AG08395 (cell line): ENCODE measurements at regions not wholly inside any gene's neighbourhood (a gene's known extent, or its start where the extent isn't known, plus 50 kb on each side); places are given as distances from the start of the nearest gene placed in this dataset.

Experiments
- DNase-seq: peaks from one replicate; pipeline ENCODE4 v3.0.0; 2012; ENCODE audit warnings: mixed read lengths, low spot score

DNA sequence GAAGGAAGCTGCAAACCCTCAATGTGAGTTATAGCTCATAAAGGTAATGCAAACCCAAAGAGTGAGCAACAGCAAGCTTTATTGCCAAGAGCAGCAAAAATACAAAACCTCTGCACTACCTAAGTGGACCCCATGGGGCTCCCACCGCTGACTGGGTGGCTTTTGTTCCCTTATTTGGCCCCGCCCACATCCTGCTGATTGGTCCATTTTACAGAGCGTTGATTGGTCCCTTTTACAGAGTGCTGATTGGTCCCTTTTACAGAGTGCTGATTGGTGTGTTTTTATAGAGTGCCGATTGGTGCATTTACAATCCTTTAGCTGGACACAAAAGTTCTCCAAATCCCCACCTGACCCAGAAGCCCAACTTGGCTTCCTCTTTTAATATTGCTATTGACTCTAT is 154.5 kb upstream of the NSMCE3 start:
- no peak for DNase-seq

DNA sequence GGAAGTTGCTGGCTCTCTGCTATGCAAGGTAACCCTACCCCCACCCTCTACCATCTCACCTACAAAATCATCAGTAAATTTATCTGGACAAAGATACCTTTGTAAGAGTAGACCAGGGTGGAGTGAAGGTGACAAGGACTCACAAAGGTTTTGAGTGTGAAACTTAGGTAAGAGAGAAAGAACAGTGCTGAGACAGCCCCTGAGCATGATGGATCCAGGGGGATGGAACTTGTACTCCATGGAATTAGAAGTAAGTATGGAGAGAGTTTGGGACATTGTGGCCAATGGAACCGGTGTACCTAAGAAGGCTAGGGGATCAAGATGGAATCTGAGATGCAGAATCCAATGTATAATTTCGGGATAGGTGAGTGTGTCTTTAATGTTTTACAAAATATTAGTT is 153.0 kb upstream of the NSMCE3 start:
- DNase-seq: no peak

DNA sequence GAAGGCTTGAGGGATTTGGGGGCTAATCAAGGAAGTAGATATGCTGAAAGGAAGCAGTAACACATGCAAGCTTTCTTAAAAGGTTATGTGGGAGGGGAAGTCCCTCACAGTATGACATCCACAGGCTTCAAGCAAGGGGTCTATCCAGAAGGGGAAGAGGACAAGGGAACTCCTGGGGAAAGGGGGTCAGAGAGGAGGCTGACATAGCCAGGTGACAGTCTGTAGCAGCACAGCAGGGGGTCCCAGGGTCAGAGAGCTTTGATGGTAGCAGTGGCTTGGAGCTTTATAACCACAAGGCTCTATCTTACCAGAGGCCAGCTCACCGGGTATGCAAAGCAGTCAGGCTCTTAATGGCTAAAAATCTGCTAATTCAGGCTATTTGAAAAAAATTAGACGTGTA is 150.6 kb upstream of the NSMCE3 start:
- no peak for DNase-seq

DNA sequence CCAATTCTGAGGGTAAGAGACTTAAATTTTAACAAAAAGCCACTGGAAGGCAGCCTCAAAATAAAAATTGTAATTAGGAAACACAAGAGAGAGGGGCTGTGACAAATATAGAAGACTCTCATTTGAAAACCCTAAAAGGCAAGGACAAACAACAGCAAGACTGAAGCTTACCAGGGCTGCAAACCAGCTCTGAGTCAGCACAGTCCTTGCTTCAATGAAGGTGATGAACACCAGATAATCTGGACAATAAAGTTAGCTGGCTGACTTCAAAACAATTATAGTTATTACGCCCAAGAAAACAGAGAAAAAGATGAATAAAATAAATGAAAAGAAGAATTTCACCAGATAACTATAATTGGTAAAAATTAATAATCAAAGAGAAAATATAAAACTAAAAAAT is 149.3 kb upstream of the NSMCE3 start:
- no peak for DNase-seq

GRCh38 chr15:29418178-29418577 is 148.6 kb upstream of the NSMCE3 start:
- no peak for DNase-seq

- DNase-seq: no peak
Observed at GRCh38 chr15:29411299-29411698, 141.7 kb upstream of the NSMCE3 start.

- DNase-seq: no peak
Observed at GRCh38 chr15:29410338-29410737, 140.7 kb upstream of the NSMCE3 start.

DNA sequence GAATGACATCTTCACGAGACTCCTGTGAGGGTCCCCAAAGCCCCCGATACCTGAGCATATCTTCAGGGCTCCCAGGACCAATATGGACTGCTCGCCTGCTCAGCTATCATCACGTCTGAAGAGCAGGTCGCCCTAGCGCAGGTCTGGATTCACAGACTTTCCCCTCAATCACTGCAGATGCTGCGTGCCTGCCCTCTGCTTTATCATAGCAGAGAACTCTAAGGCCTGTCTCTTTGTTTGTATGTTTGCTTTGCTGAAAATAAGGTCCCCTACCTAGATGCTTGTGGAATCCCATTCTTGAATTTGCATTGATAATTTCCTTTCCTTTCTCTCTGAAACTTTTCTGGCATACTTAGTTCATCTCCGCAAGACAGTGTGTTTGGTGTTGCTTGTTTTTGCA is 140.3 kb upstream of the NSMCE3 start:
- no peak for DNase-seq

DNA sequence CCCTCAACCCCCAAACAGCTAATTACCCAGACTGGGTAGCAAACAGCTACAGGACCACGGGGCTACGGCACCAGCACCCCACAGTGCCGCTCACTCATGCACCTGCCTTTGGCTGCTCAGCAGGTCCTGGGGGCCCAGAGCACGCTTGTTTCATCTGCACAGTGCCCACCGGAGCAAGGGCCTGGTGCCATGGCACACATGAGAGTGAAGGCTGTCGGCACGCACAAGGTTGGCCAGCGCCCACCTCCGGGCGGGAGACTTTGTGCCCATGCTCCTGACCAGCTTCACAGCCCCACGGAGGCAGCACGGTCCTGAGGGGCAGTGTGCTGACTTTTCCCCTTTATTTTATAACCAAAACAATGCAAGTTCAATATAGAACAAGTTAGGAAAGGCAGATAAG is 135.9 kb upstream of the NSMCE3 start:
- no peak for DNase-seq

- DNase-seq: no peak
Observed at GRCh38 chr15:29403772-29404171, 134.2 kb upstream of the NSMCE3 start.

- no peak for DNase-seq
Observed at GRCh38 chr15:29401644-29402043, 132.0 kb upstream of the NSMCE3 start.

GRCh38 chr15:29400701-29401100 is 131.1 kb upstream of the NSMCE3 start:
- no peak for DNase-seq

- DNase-seq: no peak
Observed at GRCh38 chr15:29398907-29399306, 129.3 kb upstream of the NSMCE3 start.

- DNase-seq: no peak
Observed at GRCh38 chr15:29396176-29396811, 126.7 kb upstream of the NSMCE3 start.

GRCh38 chr15:29393443-29393842 is 123.8 kb upstream of the NSMCE3 start:
- no peak for DNase-seq

GRCh38 chr15:29392358-29392757 is 122.7 kb upstream of the NSMCE3 start:
- no peak for DNase-seq

- DNase-seq: no peak
Observed at GRCh38 chr15:29390051-29390450, 120.4 kb upstream of the NSMCE3 start.

GRCh38 chr15:29386523-29386922 is 116.9 kb upstream of the NSMCE3 start:
- no peak for DNase-seq

DNA sequence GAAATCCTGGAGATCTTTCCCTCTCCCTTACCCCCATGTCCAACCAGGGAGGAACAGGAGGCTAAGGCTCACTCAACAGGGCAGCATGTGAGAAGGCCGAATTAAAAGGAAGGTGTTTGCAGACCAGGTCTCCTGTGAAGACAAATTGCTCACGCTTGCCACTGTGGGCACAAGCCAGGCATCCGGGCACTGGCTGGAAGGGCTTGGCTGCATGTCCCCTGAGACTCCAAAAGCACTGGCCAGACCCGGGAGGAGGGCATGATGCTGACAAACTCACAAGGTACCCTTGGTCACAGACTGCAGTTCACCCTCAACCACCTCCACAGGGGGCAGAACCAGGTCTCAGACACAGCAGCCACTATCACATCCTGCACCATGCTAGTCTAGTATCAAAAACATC is 113.7 kb upstream of the NSMCE3 start:
- DNase-seq: no peak

DNA sequence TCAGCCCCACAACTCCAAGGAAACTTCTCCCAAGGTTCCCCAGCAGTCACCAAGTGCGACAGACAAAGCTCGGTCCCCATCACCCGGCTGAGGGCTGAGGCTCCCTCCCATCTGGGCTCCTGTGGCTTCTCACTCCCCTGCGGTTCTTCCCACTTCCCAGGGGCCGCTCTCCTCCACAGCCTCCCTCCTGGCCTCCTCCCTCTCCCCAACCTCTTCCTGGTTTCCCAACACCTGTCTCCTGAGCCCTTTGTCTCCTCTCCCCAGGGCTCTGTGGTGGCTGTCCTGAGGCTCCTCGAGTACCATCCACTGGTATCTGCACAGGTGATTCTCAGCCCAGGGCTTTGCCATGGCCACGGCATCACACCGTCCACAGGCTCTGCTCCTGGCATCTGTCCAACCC is 113.2 kb upstream of the NSMCE3 start:
- DNase-seq: no peak

- DNase-seq: no peak
Observed at GRCh38 chr15:29380466-29380865, 110.8 kb upstream of the NSMCE3 start.

DNA sequence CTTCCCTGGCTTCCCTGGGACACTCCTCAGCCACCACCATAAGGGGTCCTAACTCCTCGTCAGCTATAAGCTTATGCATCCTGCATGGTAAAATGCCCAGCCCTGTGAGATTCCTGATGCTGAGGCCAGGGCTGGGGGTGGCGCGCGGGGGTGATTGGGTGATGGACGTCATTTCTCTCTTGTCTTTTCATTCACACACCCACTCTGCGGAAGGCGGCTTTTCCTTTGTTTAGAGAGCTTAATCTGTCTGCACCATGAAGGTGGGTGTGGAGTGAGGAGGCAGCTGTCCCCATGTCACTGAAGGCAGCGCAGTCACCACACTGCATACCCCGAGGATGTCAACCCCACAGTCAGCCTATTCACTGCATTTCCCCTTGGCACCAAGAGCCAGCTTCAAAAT is 110.0 kb upstream of the NSMCE3 start:
- no peak for DNase-seq

- DNase-seq: no peak
Observed at GRCh38 chr15:29377161-29377560, 107.5 kb upstream of the NSMCE3 start.

GRCh38 chr15:29376590-29376989 is 107.0 kb upstream of the NSMCE3 start:
- DNase-seq: no peak

DNA sequence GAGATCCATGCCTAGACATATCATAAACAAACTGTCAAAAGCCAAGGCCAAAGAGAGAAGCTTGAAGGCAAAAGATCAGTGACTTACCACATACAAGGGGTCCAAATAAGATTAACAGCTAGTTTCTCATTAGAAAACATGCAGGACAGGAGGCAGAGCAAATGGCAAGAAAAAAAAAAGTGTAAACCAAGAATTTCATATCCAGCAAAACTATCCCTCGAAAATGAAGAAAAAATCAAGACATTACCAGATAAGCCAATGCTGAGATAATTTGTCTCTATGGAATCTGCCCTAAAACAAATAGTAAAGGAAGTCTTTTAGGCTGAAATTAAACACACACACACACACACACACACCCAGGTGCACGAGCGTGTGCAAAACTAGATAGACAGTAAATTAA is 99.6 kb upstream of the NSMCE3 start:
- no peak for DNase-seq
